MCF 10A (cell line): ENCODE measurements at regions not wholly inside any gene's neighbourhood (a gene's known extent, or its start where the extent isn't known, plus 50 kb on each side); places are given as distances from the start of the nearest gene placed in this dataset.
A peak's percentile ranks its signal among the peaks of the same experiment; 100 is the strongest.

ENCODE experiments used
- BruUV-seq: library from RNA; stranded (reverse); fragments of 400-500 nt; replicated peaks from 2 replicates; lab custom pipeline; 2021; lab: Mats Ljungman, UMichigan
- CTCF ChIA-PET: fragments of 300-600 bp; sonication (Branson Sonifier 250); formaldehyde crosslinking; extraction: SDS; loops from one replicate; lab custom pipeline; 2021; ENCODE audit warnings: antibody characterized with exemption, inconsistent platforms; lab: Yijun Ruan, JAX
- POLR2A ChIA-PET: fragments of 300-600, 350-650 bp; sonication (Branson Sonifier 250); formaldehyde crosslinking; extraction: SDS; loops from one replicate; lab custom pipeline; 2020; ENCODE audit warnings: antibody characterized with exemption, inconsistent platforms; lab: Yijun Ruan, JAX
- DNase-seq: peaks from one replicate; pipeline ENCODE4 v3.0.0-alpha.2; 2018; ENCODE audit not compliant: unreplicated experiment
- H3K27ac Mint-ChIP-seq: one replicate; pipeline ENCODE4 v1.8.0; 2022; ENCODE audit warnings: mild to moderate bottlenecking, low read depth, mixed read lengths; ENCODE audit not compliant: unreplicated experiment
- H3K27me3 Mint-ChIP-seq: one replicate; pipeline ENCODE4 v1.8.0; 2022; ENCODE audit warnings: mixed read lengths; ENCODE audit not compliant: insufficient read depth, unreplicated experiment
- H3K36me3 Mint-ChIP-seq: one replicate; pipeline ENCODE4 v1.8.0; 2022; ENCODE audit warnings: mild to moderate bottlenecking, moderate library complexity, mixed read lengths; ENCODE audit not compliant: insufficient read depth, unreplicated experiment
- H3K4me1 Mint-ChIP-seq: one replicate; pipeline ENCODE4 v1.8.0; 2022; ENCODE audit warnings: mixed read lengths; ENCODE audit not compliant: insufficient read depth, unreplicated experiment
- H3K4me3 Mint-ChIP-seq: one replicate; pipeline ENCODE4 v1.8.0; 2022; ENCODE audit warnings: mild to moderate bottlenecking, moderate library complexity, mixed read lengths; ENCODE audit not compliant: unreplicated experiment
- H3K9me3 Mint-ChIP-seq: one replicate; pipeline ENCODE4 v1.8.0; 2022; ENCODE audit warnings: mixed read lengths; ENCODE audit not compliant: unreplicated experiment
- CTCF ChIP-seq: fragments of 200-600 bp; IDR thresholded peaks from one replicate; pipeline ENCODE4 v1.8.0; 2022; ENCODE audit warnings: antibody characterized with exemption, mild to moderate bottlenecking; ENCODE audit not compliant: unreplicated experiment
- intact Hi-C: fragments of 100-400 bp; cut with micrococcal nuclease; formaldehyde crosslinking; loops from 2 replicates; pipeline ENCODE4 v1.14.1; 2022

DNA sequence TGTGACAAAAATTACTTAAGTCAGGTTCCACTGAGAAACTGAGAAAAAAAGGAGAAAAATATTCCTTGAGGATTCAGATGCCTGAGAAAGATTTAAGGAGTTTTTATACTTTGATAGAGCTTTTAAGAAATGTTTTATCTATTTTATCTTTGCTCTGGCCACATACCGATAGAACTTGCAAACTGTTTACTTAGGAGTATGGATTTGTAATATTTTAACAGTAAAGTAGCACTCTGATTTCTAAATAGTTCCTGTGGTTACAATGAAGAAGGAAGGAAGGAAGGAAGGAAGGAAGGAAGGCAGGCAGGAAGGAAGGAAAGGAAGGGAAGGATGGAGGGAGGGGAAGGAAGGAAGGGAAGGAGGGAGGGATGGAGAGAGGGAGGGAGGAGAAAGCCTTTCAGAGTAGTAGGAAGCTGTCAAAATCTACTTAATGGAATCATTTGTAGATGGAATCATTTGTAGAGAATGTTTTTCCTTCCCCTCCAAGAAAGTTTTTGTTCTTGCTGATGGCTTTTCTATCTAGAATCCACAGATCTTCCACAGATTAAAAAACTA lies 489.0 kb upstream of the ANKRD30A start:
- no peak overlapping the region for H3K4me3 Mint-ChIP-seq
- H3K27me3 Mint-ChIP-seq = no peaks in the 10 kb centered on the region
- intact Hi-C loops = no loop called here
- ChIA-PET CTCF (no interaction called here), POLR2A (no interaction called here)
- no TSS peak for BruUV-seq
- TF ChIP-seq CTCF = no peak
- H3K9me3 Mint-ChIP-seq = no peaks in the 10 kb centered on the region
- no peak overlapping the region for H3K27ac Mint-ChIP-seq
- no peak for DNase-seq
- H3K36me3 Mint-ChIP-seq = no peaks in the 10 kb centered on the region
- H3K4me1 Mint-ChIP-seq = no peaks in the 10 kb centered on the region

GRCh38 chr10:36634916-36635315 lies 490.5 kb upstream of the ANKRD30A start:
- no TSS peak for BruUV-seq
- H3K27me3 Mint-ChIP-seq = no peaks in the 10 kb centered on the region
- ChIA-PET POLR2A (interaction anchor here (0.7 kb wide), 2 partner anchors 14 to 235 kb away, joined by 3 read pairs; no protein-coding TSS in a partner anchor), CTCF (interaction anchor here (0.7 kb wide), 1 partner anchor 208 kb away, joined by 3 read pairs; no protein-coding TSS in a partner anchor)
- no peaks in the 10 kb centered on the region for H3K9me3 Mint-ChIP-seq
- peak; percentile 18 for DNase-seq
- intact Hi-C loops = no loop called here
- no peak overlapping the region for H3K27ac Mint-ChIP-seq
- no peaks in the 10 kb centered on the region for H3K4me1 Mint-ChIP-seq
- no peak for TF ChIP-seq CTCF
- no peaks in the 10 kb centered on the region for H3K36me3 Mint-ChIP-seq
- no peak overlapping the region for H3K4me3 Mint-ChIP-seq

GRCh38 chr10:36630267-36630666 lies 495.1 kb upstream of the ANKRD30A start:
- intact Hi-C loops = no loop called here
- DNase-seq = no peak
- ChIA-PET POLR2A (no interaction called here), CTCF (no interaction called here)
- no peaks in the 10 kb centered on the region for H3K4me1 Mint-ChIP-seq
- TF ChIP-seq CTCF = no peak
- H3K36me3 Mint-ChIP-seq = no peaks in the 10 kb centered on the region
- no peaks in the 10 kb centered on the region for H3K27me3 Mint-ChIP-seq
- no TSS peak for BruUV-seq
- no peak overlapping the region for H3K27ac Mint-ChIP-seq
- no peaks in the 10 kb centered on the region for H3K9me3 Mint-ChIP-seq
- no peak overlapping the region for H3K4me3 Mint-ChIP-seq

- BruUV-seq = no TSS peak
- ChIA-PET POLR2A (no interaction called here), CTCF (interaction anchor here (0.6 kb wide), 2 partner anchors 30 to 75 kb away, joined by 3 to 4 read pairs; no protein-coding TSS in a partner anchor)
- Mint-ChIP-seq H3K4me3 (no peak overlapping the region), H3K36me3 (no peaks in the 10 kb centered on the region), H3K4me1 (no peaks in the 10 kb centered on the region), H3K27me3 (no peaks in the 10 kb centered on the region), H3K9me3 (no peaks in the 10 kb centered on the region), H3K27ac (no peak overlapping the region)
- no peak for DNase-seq
- intact Hi-C loops = no loop called here
- TF ChIP-seq CTCF = no peak
Observed at GRCh38 chr10:36629476-36629875, 495.9 kb upstream of the ANKRD30A start.
